LoVo (cell line): ENCODE measurements at regions not wholly inside any gene's neighbourhood (a gene's known extent, or its start where the extent isn't known, plus 50 kb on each side); places are given as distances from the start of the nearest gene placed in this dataset.

Experiments used
- DNase-seq: peaks from one replicate; pipeline ENCODE4 v3.0.0-alpha.2; 2016; ENCODE audit warnings: low spot score

DNA sequence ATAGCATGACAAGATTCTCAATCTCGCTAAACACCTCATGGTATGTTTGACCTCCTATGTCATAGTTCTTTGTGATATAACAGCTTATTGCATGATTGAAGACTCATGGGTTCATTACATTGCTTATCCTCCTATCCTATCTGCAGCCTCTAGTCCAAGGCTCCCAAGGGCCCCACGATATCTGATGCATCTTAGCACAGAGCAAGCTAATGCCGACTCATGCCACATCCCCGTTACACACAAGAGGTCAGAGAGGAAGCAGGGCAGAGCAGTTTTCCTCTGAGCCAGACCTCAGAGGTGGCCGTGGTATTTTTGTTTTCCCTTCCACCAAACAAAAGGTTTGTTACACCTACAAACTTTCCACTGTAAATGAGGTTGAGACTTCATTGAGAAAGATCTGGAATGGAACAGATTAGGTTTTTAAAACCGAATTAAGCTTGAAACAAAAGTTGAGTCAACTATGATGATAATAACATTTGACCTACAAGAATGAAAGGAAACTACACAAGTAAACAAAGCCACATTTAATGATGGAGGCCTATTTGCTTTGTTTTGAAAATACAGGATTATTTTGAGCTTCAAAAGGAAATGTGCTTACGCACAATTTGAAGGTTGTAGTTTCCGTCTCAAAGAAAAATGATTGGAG is 133.9 kb upstream of the MYLIP start:
- DNase-seq, result no peak

DNA sequence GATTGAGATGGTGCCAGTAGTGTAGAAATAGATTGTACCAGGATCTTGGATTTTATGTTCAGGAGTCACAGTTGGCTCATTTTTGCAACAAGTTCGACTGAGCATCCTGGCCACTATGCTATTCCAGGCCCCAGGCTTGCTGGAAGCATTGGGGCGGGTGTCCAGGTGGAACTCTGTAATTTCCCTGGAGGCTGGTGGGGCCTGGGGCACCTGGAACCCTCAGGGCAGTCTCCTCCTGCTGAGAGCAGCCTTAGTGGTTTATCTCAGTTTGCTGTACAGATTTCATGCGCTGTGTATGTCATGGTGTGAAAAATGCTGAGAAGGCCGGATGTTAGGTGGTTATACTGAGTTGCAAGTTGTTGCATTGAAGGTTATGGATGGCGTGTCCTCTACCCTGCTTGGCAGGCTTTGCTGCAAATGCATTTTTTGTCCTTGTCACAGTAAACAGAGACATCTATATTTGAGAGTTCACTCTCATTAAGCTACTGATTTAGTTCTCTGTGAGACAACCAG is 135.1 kb upstream of the MYLIP start:
- DNase-seq, result no peak

DNA sequence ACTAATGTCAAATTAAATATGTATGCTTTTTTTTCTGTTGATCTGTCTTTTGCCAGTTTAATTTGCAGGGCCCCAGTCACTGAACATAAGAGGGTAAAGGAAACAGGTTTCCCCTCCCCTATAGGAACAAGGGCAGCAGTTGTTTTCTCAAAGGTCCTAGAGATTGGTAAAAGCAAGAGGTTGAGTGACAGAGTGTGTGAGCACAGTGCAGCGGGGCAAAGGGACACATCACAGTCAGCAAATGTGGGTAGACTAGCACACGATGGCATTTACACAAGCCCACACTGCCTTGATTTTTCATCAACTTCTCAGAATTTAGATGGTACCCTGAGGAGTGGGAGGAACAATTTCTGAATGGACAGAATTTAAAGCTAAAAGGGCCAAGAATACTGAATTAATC is 138.7 kb upstream of the MYLIP start:
- no peak for DNase-seq

- DNase-seq, result no peak
Observed at GRCh38 chr6:15989397-15989796, 139.5 kb upstream of the MYLIP start.

DNA sequence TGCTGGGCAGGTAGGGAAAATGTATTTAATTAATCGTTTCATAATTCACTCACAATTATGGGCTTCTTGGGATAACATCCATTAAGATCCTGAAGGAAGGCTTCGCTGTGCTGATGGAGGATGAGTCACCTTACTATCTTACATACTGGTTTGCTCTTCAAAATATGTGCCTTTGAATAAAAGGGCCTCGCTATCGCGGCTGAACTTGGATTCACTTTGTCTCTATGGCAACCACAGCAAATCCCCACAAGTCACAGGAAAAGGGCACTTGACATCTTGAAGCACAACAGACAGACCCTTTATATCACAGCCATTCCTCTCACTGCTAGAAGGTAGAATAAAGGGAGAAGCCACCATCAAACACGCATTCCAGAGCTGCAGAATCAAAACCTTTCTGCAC is 141.3 kb upstream of the MYLIP start:
- DNase-seq, result no peak

DNA sequence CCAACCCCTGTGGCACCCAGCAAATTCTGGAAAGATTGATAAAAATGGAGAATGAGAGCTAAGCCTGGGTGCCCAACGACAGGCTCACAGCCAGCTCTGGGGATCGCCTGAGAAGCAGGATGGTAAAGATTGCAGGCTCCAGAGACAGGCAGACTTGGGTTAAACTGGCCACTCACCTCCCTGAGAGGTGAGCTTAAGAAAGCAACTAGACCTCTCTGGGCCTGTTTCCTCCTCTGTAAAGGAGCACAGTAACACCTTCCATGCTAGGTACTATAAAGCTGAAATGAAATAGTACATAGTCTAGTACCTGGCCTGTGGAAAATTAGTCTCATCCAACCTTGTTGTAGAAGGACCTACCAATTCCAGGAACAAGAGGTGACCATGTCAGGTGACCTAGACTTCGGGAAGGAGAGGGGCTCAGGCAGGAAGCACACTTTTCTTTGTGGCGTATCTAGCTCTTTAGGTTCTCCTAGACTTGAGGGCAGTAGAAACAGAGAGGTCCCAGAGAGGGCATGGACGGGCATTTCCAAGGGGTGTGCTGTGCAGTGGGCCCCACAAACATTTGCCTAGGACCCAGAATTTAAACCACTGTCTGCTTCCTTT is 142.8 kb upstream of the MYLIP start:
- DNase-seq, result no peak

DNA sequence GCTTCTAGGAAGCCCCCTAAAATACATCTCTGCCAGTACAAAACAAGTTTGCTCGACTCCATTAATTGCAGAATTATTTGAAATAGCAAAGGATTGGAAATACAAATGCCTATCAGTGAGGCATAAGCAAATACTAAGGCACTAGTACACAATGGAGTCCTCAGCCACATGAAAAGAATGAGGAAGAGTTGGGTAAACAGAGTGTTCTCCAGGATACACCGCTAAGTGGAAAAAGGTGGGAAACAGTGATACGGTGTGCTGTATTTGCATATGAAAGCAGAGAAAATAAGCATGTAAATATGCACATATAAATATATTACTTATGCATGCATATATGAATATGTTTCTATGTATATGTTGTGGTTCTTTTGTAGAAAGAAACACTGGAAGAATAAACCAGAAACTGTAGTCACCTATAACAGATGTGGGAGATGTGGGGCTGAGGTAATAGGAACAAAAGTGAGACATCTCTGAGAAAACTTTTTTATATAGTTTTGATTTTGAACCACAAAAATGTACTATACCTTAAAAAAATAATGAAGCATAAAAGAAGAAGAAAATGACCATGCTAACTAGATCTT is 143.4 kb upstream of the MYLIP start:
- DNase-seq, result no peak

DNA sequence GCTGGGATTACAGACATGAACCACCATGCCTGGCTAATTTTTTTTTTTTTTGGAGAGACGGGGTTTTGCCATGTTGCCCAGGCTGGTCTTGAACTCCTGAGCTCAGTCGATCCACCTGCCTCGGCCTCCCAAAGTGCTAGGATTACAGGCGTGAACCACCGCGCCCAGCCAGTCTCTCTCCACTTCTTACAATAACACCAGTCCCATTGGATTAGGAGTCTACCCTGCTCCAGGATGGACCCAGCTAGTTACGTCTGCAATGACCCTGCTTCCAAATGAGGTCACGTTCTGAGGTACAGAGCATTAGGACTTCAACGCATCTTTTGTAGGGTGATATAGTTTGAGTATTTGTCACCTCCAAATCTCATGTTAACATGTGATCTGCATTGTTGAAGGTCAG is 146.9 kb upstream of the MYLIP start:
- DNase-seq, result no peak

DNA sequence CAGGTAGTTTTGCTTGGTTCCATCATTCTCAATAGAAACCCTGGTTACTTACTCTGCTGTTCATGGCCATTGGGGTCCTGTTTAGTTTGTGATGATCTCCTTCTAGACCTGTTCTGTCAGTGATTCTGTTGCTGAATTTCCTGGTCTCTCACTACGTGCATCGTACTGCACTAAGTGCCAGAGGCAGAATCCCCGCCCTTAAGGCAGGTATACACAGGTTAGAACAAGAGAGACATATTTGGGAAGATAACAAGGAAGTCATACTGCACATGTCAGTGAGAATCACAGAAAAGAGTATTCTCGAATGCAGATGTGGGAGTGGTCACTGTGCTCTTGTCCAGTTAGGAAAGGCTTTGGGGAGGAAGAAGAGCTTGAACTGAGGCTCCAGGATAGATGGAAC is 148.1 kb upstream of the MYLIP start:
- no peak for DNase-seq

- DNase-seq, result no peak
Observed at GRCh38 chr6:15978426-15978825, 150.5 kb upstream of the MYLIP start.

- no peak for DNase-seq
Observed at GRCh38 chr6:15977050-15977449, 151.8 kb upstream of the MYLIP start.

GRCh38 chr6:15974817-15975216 is 154.1 kb upstream of the MYLIP start:
- no peak for DNase-seq

DNA sequence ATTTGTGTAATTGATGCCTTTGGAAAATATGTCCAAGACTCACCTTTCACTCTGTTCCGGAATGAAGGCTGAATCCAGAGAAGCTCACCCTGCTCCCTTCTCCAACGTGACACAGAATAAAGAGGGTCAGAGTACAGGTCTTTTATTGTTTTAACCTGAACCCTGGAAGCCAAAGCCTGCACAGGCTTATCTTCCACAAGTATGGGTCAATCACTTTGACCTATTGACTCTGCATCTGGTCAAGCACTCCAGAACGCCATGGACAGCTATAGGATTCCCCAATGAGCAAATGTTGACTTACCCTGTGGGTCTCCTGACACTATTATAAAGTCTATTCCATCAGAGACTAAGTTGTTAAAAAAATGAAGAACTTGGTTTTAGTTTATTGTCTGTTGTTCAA is 158.4 kb upstream of the MYLIP start:
- no peak for DNase-seq

DNA sequence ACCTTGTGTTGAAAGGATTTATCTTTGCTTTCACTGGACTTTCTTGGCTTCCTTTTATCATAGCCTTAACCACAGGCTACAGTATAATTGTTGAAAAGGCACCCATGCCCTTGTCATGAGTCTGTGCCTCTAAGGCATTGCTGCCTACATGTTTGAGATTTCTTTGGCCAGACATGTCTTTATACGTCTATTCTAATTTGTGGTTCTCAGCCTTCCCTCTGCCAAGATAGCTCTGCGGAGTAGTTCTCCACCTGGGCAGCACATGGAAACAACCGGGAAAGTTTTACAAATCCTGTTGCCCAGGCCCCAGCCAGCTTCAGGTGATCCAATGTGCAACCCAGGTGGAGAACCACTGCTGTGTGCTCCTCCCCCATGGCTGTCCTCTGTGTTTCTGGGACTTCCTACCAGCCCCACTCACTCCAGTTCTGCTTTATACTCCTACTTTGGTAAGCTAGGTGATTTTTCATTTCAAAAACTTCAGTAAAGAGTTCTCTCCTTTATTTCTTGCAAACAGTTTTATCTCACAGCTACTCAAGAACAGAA is 159.6 kb upstream of the MYLIP start:
- DNase-seq, result no peak

DNA sequence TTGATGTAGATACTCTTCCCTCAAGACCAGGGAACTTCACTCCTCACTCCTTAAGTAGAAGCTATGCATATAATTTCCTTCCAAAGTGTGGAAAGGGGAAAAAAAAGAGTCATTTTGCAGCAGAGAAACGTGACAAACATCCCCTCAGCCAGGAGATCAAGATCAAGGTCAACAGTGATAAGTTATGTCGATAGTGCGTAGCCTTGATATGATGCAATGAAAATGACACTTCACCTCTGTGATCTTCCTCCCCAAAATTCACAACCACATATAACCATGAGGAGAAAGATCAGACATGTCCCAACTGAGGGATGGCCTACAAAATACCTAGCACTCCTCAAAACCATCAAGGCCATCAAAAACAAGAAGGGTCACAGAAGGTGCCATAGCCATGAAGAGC is 160.4 kb upstream of the MYLIP start:
- DNase-seq, result no peak

DNA sequence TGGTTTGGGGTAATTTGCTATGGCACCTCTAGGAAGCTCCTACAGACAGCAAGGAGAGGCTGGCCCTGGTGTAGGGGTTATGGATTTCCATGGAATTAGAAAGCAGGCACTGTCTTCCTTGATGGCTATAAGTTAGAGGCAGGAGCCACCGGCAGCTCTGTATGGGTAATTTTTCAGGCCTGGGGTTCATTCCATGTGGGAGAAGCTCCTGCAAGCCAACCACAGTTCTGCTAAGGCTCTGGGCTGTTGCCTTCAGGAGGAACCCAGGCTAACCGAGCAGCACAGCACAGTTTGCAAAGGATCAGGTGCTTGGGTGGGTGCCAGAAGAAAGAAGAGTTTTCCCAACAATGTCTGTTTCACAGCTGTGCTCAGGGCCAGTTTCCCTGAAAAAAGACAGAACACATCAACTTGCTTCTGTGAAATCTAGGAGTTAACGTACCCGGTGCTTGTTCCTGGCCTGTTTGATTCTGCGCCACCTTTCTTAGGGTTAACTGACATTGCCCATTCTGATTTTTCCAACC is 162.8 kb upstream of the MYLIP start:
- DNase-seq, result no peak

GRCh38 chr6:15962449-15962764 is 166.5 kb upstream of the MYLIP start:
- no peak for DNase-seq

DNA sequence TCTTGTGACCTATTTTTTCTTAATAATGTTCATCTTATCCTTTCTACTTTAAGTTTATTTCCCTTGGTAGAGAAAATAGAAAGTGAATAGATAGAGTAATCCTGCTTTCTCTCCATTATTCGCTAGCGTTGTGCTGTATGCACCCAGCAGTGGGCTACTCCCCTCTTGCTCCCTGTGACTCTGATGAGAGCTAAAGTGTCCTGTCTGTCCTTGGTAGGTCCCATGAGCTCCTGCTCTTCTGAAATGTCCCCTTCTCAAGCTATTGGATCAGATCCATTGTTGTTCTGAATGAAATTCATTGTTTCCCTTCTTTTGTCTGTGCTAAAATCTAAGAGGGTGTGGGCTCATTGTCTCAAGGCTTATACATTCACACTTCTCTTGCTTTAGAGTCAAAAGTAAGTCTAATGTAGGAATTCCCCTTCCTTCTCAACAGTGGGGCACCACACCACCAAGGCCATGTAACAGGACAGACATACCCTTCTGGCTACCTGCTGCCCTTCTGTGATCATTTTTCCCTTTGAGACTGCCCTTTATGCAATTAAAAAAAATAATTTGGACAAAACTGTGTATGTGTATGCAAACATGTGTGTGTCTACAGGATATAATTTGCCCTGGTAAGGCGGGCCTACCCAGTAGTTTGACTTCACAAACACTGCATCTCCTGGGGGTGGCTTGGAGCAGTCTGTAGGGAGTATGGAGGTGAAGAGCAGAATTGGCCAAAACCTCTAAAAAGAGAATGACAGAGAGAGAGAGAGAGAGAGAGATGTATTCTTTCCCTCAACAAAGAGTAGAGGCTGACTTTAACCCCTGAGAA is 167.0 kb upstream of the MYLIP start:
- no peak for DNase-seq

DNA sequence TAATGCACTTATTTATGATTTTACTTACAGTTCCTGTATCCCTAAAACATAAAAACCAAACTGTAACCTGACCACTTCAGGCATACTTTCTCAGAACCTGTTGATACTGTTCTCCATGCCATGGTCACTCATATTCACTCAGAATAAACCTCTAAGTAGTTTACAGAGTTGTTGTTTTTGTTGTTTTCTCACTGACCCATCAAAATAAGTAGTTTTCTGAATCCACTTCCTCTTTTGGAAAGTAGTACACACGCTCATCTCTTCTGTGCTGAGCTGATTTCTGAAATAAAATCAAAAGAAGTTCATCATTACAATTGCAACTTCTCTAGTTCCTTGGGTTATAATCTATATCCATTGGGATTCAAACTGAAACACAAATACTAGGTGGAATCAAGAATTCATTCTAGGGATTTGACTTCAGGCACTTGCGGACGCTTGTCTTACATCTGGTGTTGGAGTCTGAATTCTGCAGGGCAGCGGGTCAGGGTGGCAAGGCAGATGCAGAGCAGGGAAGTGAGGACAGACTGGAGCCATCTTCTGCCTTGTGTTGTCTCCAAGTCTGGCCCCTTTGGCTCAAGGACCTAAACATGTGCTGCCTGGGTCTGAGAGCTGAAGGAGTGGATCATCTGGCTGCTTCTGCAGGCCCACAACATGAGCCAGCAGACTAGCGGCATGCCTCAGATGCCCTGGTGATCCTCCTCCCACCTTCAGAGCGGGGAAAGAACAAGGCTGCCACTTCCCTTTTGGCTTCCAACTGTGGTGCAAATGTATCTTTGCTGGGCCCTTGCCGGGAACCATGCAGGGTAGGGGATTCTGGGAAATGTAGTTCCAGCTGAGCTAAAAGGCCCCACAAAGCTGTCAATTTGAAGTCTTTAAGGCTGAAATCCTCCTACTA is 167.9 kb upstream of the MYLIP start:
- no peak for DNase-seq

DNA sequence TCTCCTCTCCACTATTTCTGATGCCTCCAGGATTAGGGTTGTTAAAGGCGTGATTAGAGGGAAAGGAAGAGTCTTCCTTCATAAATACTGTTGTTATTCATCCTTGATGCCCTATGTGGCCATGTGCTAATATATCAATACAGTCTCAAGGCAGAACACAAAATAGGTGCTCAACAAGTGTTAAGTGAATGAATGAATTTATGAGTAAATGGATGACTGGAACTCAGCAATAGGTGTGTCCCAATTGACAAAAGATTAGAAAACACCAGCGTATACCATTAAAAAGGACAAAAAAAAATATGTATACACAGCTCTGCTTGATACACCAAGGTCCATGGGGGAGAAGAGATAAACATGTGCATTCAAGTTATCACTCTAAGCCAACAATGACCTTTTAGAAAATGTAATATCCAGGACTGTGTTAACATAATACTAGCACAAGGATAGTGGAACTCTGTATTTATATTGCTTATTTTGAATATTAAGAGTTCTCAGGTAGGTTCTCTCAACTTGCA is 171.2 kb upstream of the MYLIP start:
- no peak for DNase-seq
